Loucy (cell line): ENCODE measurements at regions not wholly inside any gene's neighbourhood (a gene's known extent, or its start where the extent isn't known, plus 50 kb on each side); places are given as distances from the start of the nearest gene placed in this dataset.

Source experiments
- H2AFZ ChIP-seq: fragments of 200-600 bp; sonication (generic); 2 replicates; pipeline ENCODE4 v1.6.0; 2016; ENCODE audit warnings: antibody characterized with exemption, mild to moderate bottlenecking, low read length, moderate library complexity
- H3F3A ChIP-seq: fragments of 200-600 bp; 2 replicates; pipeline ENCODE4 v1.6.0; 2016; ENCODE audit warnings: antibody characterized with exemption, low read depth, mild to moderate bottlenecking
- H3K27me3 ChIP-seq: fragments of 200-600 bp; sonication (generic); 2 replicates; pipeline ENCODE4 v1.6.1; 2014; ENCODE audit warnings: low read length, mild to moderate bottlenecking; ENCODE audit not compliant: insufficient read depth, poor library complexity, severe bottlenecking
- H3K36me3 ChIP-seq: fragments of 200-600 bp; sonication (generic); 2 replicates; pipeline ENCODE4 v1.6.1; 2016; ENCODE audit warnings: low read length; ENCODE audit not compliant: insufficient read depth
- H3K4me1 ChIP-seq: fragments of 200-600 bp; sonication (generic); 2 replicates; pipeline ENCODE4 v1.5.1; 2014; ENCODE audit warnings: low read length, mild to moderate bottlenecking; ENCODE audit not compliant: insufficient read depth, poor library complexity, severe bottlenecking
- H3K4me2 ChIP-seq: fragments of 200-600 bp; sonication (generic); 2 replicates; pipeline ENCODE4 v1.6.0; 2014; ENCODE audit warnings: antibody characterized with exemption, low read length, low read depth, mild to moderate bottlenecking; ENCODE audit not compliant: poor library complexity, severe bottlenecking
- H3K4me3 ChIP-seq: fragments of 200-600 bp; sonication (generic); 2 replicates; pipeline ENCODE4 v1.5.1; 2014; ENCODE audit warnings: low read length, mild to moderate bottlenecking, mixed read lengths; ENCODE audit not compliant: poor library complexity, severe bottlenecking
- H3K79me2 ChIP-seq: fragments of 200-600 bp; sonication (generic); 2 replicates; pipeline ENCODE4 v1.6.1; 2014; ENCODE audit warnings: low read length; ENCODE audit not compliant: insufficient read depth
- H3K9ac ChIP-seq: fragments of 200-600 bp; sonication (generic); 2 replicates; pipeline ENCODE4 v1.6.0; 2014; ENCODE audit warnings: mild to moderate bottlenecking, low read depth, low read length, moderate library complexity; ENCODE audit not compliant: poor library complexity, severe bottlenecking
- H3K9me2 ChIP-seq: fragments of 200-600 bp; sonication (generic); replicated peaks from 2 replicates; pipeline ENCODE4 v1.6.1; 2016; ENCODE audit warnings: low read depth, low read length, mixed read lengths
- H3K9me3 ChIP-seq: fragments of 200-600 bp; sonication (generic); 2 replicates; pipeline ENCODE4 v1.6.1; 2014; ENCODE audit warnings: mild to moderate bottlenecking, antibody characterized with exemption, low read length, low read depth; ENCODE audit not compliant: insufficient read depth
- H4K20me1 ChIP-seq: fragments of 200-600 bp; sonication (generic); 2 replicates; pipeline ENCODE4 v1.6.0; 2014; ENCODE audit warnings: antibody characterized with exemption, low read length, mild to moderate bottlenecking; ENCODE audit not compliant: insufficient read depth, poor library complexity, severe bottlenecking
- CTCF ChIP-seq: fragments of 200-600 bp; sonication (generic); conservative IDR thresholded peaks from 2 replicates; pipeline ENCODE4 v1.5.1; 2014; ENCODE audit warnings: mild to moderate bottlenecking, antibody characterized with exemption, low read length
- EZH2phosphoT487 ChIP-seq: fragments of 200-600 bp; IDR thresholded peaks from 2 replicates; pipeline ENCODE4 v1.6.1; 2018; ENCODE audit warnings: antibody characterized with exemption, mild to moderate bottlenecking, moderate library complexity, borderline replicate concordance

GRCh38 chr7:70919481-70920073 is 212.4 kb upstream of the GALNT17 start:
- H3K4me1 ChIP-seq = no peaks in the 10 kb centered on the region
- H3K9ac ChIP-seq = no peak overlapping the region
- H2AFZ ChIP-seq = no peak overlapping the region
- H3K9me2 ChIP-seq = no peaks in the 10 kb centered on the region
- no peaks in the 10 kb centered on the region for H3K36me3 ChIP-seq
- no peaks in the 10 kb centered on the region for H4K20me1 ChIP-seq
- no peaks in the 10 kb centered on the region for H3F3A ChIP-seq
- H3K4me2 ChIP-seq = no peak overlapping the region
- TF ChIP-seq EZH2phosphoT487 (no peak), CTCF (no peak)
- no peaks in the 10 kb centered on the region for H3K27me3 ChIP-seq
- H3K4me3 ChIP-seq = no peak overlapping the region
- no peaks in the 10 kb centered on the region for H3K79me2 ChIP-seq
- peaks cover 3% of the 10 kb centered on the region; the same call in 1 of the 2 replicates for H3K9me3 ChIP-seq

- H3K9me2 ChIP-seq = no peaks in the 10 kb centered on the region
- H3K79me2 ChIP-seq = no peaks in the 10 kb centered on the region
- no peaks in the 10 kb centered on the region for H4K20me1 ChIP-seq
- TF ChIP-seq EZH2phosphoT487 (no peak), CTCF (no peak)
- no peak overlapping the region for H3K9ac ChIP-seq
- no peaks in the 10 kb centered on the region for H3K4me1 ChIP-seq
- H3K4me2 ChIP-seq = no peak overlapping the region
- H2AFZ ChIP-seq = no peak overlapping the region
- no peaks in the 10 kb centered on the region for H3F3A ChIP-seq
- H3K4me3 ChIP-seq = no peak overlapping the region
- peaks cover 11% of the 10 kb centered on the region; the same call in 1 of the 2 replicates for H3K9me3 ChIP-seq
- H3K36me3 ChIP-seq = no peaks in the 10 kb centered on the region
- no peaks in the 10 kb centered on the region for H3K27me3 ChIP-seq
Observed at GRCh38 chr7:70920876-70921275, 211.1 kb upstream of the GALNT17 start.

GRCh38 chr7:70923181-70923845 is 208.6 kb upstream of the GALNT17 start:
- Histone ChIP-seq H2AFZ (no peak overlapping the region), H3K4me2 (no peak overlapping the region), H3K9ac (no peak overlapping the region)

More at GRCh38 chr7:70923181-70923845, 208.6 kb upstream of the GALNT17 start:
- TF ChIP-seq CTCF = no peak
- no peak for TF ChIP-seq EZH2phosphoT487
- H3K79me2 ChIP-seq = no peaks in the 10 kb centered on the region
- no peaks in the 10 kb centered on the region for H4K20me1 ChIP-seq
- no peaks in the 10 kb centered on the region for H3K27me3 ChIP-seq
- H3K36me3 ChIP-seq = no peaks in the 10 kb centered on the region
- no peaks in the 10 kb centered on the region for H3F3A ChIP-seq
- H3K9me3 ChIP-seq = peaks cover 11% of the 10 kb centered on the region; the same call in 1 of the 2 replicates
- H3K4me1 ChIP-seq = no peaks in the 10 kb centered on the region
- no peak overlapping the region for H3K4me3 ChIP-seq
- H3K9me2 ChIP-seq = no peaks in the 10 kb centered on the region
